ENCODE measurements at regions not wholly inside any gene's neighbourhood (a gene's known extent, or its start where the extent isn't known, plus 50 kb on each side); places are given as distances from the start of the nearest gene placed in this dataset.
A peak's percentile ranks its signal among the peaks of the same experiment; 100 is the strongest.

GRCh38 chr9:536597-537511 lies 304.6 kb upstream of the DMRT1 start:
- DNase-seq (ENCODE audit: low spot score, unreplicated experiment) = no peak
- Mint-ChIP-seq H3K9me3 (ENCODE audit: low read depth) (peaks cover 14% of the 10 kb centered on the region), H3K4me1 (ENCODE audit: low read depth) (peaks cover 52% of the 10 kb centered on the region), H3K36me3 (ENCODE audit: insufficient read depth) (peaks cover 25% of the 10 kb centered on the region), H3K27me3 (no peaks in the 10 kb centered on the region), H3K4me3 (ENCODE audit: low read depth) (no peak overlapping the region), H3K27ac (peak overlapping the region; percentile 80)
- TF ChIP-seq, protein P1, sequence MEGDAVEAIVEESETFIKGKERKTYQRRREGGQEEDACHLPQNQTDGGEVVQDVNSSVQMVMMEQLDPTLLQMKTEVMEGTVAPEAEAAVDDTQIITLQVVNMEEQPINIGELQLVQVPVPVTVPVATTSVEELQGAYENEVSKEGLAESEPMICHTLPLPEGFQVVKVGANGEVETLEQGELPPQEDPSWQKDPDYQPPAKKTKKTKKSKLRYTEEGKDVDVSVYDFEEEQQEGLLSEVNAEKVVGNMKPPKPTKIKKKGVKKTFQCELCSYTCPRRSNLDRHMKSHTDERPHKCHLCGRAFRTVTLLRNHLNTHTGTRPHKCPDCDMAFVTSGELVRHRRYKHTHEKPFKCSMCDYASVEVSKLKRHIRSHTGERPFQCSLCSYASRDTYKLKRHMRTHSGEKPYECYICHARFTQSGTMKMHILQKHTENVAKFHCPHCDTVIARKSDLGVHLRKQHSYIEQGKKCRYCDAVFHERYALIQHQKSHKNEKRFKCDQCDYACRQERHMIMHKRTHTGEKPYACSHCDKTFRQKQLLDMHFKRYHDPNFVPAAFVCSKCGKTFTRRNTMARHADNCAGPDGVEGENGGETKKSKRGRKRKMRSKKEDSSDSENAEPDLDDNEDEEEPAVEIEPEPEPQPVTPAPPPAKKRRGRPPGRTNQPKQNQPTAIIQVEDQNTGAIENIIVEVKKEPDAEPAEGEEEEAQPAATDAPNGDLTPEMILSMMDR (IDR thresholded peaks at IDR 0.05; ENCODE audit: unreplicated experiment) = no peak

DNA sequence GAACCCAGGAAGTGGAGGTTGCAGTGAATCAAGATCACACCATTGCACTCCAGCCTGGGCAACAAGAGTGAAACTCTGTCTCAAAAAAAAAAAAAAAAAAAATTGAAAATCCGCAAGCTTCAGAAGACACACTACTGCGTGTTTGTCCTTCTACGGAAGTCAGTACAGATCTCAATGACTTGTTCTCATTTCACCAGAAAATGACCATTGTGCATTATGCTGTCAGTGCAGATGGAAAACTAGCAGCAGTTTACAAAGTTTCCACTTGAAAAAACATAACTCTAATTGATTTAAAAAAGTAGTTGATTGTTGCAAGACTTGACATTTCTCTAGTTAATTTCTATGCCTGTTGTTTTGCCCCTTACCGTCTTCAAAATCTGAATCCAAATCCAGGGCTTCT lies 298.0 kb upstream of the DMRT1 start:
- no peak for DNase-seq (ENCODE audit: low spot score, unreplicated experiment)
- Mint-ChIP-seq H3K4me1 (ENCODE audit: low read depth) (peaks cover 21% of the 10 kb centered on the region), H3K9me3 (ENCODE audit: low read depth) (peaks cover 14% of the 10 kb centered on the region), H3K4me3 (ENCODE audit: low read depth) (no peak overlapping the region), H3K27ac (no peak overlapping the region), H3K36me3 (ENCODE audit: insufficient read depth) (peaks cover 25% of the 10 kb centered on the region), H3K27me3 (no peaks in the 10 kb centered on the region)
- TF ChIP-seq, protein P1 (IDR thresholded peaks at IDR 0.05; ENCODE audit: unreplicated experiment) = no peak

GRCh38 chr9:545480-545879 lies 296.0 kb upstream of the DMRT1 start:
- H3K4me3 Mint-ChIP-seq (ENCODE audit: low read depth) = no peak overlapping the region
- H3K27me3 Mint-ChIP-seq = no peaks in the 10 kb centered on the region
- peaks cover 11% of the 10 kb centered on the region for H3K9me3 Mint-ChIP-seq (ENCODE audit: low read depth)
- peaks cover 30% of the 10 kb centered on the region for H3K4me1 Mint-ChIP-seq (ENCODE audit: low read depth)
- H3K36me3 Mint-ChIP-seq (ENCODE audit: insufficient read depth) = peaks cover 20% of the 10 kb centered on the region
- no peak overlapping the region for H3K27ac Mint-ChIP-seq
- no peak for DNase-seq (ENCODE audit: low spot score, unreplicated experiment)
- TF ChIP-seq, protein P1 (IDR thresholded peaks at IDR 0.05; ENCODE audit: unreplicated experiment) = no peak

- TF ChIP-seq, protein P1 (IDR thresholded peaks at IDR 0.05; ENCODE audit: unreplicated experiment) = no peak
- peaks cover 15% of the 10 kb centered on the region for H3K36me3 Mint-ChIP-seq (ENCODE audit: insufficient read depth)
- no peaks in the 10 kb centered on the region for H3K27me3 Mint-ChIP-seq
- H3K4me3 Mint-ChIP-seq (ENCODE audit: low read depth) = no peak overlapping the region
- no peak overlapping the region for H3K27ac Mint-ChIP-seq
- no peak for DNase-seq (ENCODE audit: low spot score, unreplicated experiment)
- peaks cover 3% of the 10 kb centered on the region for H3K9me3 Mint-ChIP-seq (ENCODE audit: low read depth)
- peaks cover 36% of the 10 kb centered on the region for H3K4me1 Mint-ChIP-seq (ENCODE audit: low read depth)
These were observed 295.3 kb upstream of the DMRT1 start for GRCh38 chr9:546235-546634.

DNA sequence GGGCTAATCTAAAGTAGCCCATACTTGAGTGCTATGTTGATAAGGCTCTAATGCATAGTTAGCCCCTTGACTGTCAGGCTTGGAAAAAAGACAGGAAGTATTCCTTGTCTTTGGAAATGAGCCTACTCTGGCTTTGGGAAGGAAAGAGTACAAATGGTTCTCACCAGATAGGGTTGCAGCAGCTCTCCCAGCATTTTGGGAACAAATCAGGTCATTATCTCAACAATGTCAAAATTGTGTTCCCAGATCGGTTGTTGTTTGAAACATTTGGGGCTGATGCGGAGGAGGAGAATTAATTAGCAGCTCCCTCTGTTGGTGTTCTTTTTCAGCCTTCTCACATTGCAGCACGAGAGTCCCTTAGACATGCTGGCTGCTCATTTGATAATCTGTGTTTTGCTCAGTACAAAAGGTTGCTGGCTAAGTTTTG lies 294.7 kb upstream of the DMRT1 start:
- H3K4me1 Mint-ChIP-seq (ENCODE audit: low read depth) = peaks cover 39% of the 10 kb centered on the region
- TF ChIP-seq, protein P1 (IDR thresholded peaks at IDR 0.05; ENCODE audit: unreplicated experiment) = peak; percentile 38
- H3K9me3 Mint-ChIP-seq (ENCODE audit: low read depth) = no peaks in the 10 kb centered on the region
- DNase-seq (ENCODE audit: low spot score, unreplicated experiment) = no peak
- H3K27ac Mint-ChIP-seq = peak overlapping the region; percentile 67
- H3K4me3 Mint-ChIP-seq (ENCODE audit: low read depth) = peak overlapping the region; percentile 19
- peaks cover 14% of the 10 kb centered on the region for H3K36me3 Mint-ChIP-seq (ENCODE audit: insufficient read depth)
- no peaks in the 10 kb centered on the region for H3K27me3 Mint-ChIP-seq
